HG03521 (cell line): ENCODE measurements at regions not wholly inside any gene's neighbourhood (a gene's known extent, or its start where the extent isn't known, plus 50 kb on each side); places are given as distances from the start of the nearest gene placed in this dataset.
"Not testable (repeated sequence)": the region's sequence is repeated elsewhere in the genome, so short reads cannot be mapped to it uniquely, and the experiment has no call there.

ENCODE experiments used
- ATAC-seq: cut with Tn5 transposase; IDR thresholded peaks from one replicate; pipeline ENCODE4 v1.9.1; 2021; ENCODE audit warnings: mild to moderate bottlenecking, moderate library complexity; ENCODE audit not compliant: unreplicated experiment

DNA sequence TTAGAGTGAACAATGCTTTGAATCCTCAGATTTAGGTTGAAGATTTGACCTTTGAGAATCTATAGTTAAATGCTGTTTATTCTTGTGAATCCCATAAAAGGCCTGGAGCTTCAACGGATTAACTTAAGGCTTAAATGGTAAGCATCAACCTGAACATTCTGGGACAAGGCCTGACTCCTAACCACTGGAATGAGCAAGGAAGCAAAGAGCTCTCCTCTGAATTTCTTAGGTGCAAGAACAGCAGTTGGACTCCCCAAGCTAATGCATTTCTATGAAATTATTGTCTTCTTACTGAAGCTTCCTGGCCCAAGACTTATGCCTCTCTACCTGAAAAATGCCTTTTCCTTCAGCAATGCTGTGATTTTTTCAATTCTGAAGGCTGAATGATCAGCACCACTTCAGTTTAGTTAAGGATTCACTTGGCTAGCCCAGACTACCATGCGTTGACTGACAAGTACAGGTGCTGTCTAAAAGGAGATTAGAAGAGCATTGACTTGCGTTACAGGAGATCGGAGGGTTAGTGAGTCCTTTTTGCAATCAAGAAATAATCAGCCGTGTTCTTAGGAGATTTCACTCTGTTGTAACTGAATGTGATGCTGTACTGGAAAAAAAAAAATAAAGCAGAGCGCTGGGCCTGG lies 178.5 kb downstream of the ZC3H11B start:
- no peak for ATAC-seq

DNA sequence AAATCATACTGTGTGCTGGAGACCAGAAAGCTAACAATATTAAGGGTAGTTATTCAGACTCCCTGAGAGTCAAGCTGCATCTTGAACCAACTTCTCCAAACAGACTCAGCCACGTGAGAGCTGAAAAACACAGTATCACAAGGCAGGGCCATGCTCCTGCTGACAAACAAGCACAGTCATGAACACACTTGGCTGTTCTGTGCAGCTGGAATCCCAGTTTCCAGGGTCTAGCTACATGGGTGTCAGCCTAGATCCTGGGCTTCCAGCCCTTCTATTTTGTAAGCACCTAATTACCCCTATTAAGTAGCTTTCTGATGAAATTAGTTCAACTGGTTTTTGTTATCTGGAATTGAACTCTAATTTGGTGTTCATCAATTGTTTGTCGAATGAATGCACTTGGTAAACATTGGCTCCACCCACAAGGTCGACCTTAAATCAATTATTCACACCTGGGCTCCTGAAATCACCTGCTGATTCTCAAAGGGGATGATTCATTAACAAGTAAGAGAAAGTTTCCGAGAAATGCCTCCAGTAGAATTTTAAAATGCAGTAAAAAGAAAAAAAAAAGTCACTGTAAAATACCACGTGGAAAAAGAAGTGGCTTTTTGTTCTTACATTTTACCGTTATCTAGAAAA lies 179.3 kb downstream of the ZC3H11B start:
- ATAC-seq: no peak

DNA sequence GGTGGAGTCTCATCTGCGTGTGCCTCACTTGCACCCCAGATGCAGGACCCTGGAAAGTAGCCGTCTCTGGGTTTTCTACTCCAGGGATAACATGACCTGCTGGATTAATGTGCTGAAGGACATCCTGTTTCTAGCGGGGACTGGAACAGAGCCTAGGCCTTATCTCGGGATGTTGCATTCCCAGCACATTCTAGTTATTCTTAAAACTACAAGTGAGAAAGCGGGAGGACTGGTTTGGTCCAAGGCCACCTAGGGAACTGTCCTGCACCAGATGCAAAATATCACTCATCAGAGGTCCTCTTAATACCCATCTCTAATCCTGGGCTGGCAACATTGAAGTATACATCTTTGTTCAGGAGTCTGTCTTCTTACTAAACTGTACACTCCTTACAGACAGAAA lies 179.9 kb downstream of the ZC3H11B start:
- ATAC-seq: no peak

DNA sequence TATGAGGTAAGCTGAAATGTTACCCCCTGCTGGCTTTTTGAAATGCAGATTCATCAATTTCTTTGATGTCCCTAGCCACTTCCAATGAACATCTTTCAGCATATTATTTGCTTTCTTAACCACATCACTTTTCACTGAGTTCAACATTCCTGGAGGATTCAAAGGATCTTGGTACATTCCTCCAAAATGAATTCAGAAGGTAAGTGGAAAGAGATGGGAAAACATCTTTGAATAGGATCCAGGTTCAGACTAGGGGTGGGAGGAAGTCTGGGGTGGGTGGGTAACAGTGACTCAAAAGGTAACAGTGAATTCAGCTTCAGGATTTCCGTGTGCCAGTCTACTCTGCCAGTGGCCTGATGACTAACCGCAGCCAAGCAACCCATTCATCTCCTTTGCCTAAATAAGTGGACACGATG lies 180.7 kb downstream of the ZC3H11B start:
- no peak for ATAC-seq

DNA sequence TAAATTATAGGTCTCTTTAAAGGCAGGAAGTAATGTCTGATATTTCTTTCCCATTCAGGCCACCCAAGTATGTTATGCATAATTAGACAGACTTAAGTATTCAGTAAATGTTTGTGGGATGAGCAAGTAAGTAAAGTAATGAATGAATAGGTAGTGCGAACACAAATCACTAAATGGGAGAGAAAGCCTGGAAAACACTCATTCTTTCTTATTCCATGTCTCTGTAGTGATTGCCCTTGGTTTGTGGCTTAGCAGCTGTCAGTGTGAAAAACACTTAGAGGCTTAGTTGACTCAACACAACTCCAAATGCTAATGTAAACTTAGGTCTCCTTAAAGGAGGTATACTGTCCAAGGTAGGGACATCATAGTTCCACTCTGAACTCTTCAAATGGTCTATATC lies 182.5 kb downstream of the ZC3H11B start:
- ATAC-seq: no peak

DNA sequence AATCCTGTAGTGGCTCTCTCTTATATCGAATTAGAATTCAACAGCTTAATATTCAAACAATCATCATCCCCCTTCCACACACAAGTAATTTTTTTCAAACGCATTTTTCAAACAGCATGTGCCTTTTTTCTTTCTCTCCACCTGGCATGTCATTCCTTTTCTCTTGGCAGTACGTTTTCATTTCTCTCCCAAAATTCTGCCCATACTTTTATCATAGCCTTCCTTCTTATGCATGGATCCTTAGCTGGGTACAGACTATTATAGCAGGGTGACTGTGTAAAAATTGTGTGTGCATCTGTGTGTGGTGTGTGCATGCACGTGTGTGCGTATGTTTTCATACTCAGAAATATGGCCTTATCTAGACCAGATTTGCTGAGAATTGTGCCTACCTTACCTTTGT lies 184.3 kb downstream of the ZC3H11B start:
- no peak for ATAC-seq

DNA sequence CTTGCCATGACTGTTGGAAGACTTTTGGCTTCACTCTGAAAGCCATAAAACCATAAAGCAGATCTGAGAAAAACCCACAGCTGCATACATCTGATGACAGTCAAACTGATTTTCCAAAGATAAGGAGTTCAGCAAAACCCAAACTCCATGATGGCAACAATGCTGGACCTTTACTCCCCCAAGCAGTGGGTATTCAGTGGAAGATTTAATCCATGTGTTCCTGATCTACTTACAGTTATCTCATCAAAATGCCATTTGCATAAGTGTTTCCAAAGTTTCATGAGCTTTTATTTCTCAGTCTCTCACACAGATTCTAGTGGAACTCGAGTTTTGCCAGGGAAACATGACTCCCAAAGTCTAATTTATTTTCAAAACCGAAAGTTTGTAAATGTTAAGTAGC lies 184.9 kb downstream of the ZC3H11B start:
- ATAC-seq: no peak

DNA sequence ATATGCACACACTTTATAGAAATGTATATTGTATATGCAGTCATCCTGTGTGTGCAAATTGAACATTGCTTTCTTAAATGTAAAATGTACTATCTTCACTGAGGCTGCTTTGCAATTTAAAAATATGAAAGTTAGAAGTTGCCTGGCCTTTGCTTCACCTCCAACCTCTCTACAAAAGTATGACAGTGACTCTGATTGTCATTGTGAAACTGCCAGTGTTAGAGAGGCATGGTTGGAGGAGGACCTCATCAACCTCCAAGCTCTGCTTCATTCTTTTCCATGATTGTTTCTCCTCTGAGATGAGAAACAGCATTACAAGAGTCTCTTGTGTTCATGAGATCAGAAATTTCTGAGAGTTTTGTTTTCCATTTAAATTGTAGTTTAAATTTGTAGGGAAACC lies 185.5 kb downstream of the ZC3H11B start:
- no peak for ATAC-seq

DNA sequence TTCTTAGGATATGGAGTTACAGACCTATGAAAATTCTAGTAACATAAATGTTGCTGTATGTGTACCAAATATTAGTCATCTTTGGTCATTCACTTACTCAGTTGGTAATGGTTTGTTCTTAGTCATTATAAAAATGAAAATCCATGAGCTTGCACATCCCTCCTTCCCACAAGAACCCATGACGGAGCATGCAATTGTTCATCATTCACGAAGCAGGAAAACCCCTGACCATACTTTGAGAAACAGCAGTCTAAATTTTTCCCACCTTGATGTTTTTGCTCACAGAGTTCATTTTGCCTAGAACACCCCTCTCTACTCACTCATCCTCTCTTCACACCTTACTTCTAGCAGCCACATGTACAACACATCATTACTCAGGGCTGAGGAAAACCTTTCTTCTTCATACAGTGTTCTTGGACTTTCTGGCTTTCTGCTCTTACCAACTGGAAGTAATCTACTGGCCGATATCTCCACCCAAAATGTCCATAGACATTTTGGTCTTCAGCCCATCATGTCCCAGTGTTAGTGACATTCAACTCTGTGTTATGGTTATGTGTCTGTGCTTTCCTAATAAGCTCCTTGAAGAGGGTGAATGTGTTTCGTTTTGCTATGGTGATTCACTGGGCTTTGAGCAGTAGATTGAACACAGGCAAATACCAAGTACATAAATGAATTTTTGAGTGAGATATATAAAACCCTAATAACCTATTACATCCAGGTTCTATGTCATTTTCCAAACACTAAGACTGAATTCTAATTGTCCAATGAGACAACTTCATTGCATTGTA lies 189.9 kb downstream of the ZC3H11B start:
- ATAC-seq: no peak

DNA sequence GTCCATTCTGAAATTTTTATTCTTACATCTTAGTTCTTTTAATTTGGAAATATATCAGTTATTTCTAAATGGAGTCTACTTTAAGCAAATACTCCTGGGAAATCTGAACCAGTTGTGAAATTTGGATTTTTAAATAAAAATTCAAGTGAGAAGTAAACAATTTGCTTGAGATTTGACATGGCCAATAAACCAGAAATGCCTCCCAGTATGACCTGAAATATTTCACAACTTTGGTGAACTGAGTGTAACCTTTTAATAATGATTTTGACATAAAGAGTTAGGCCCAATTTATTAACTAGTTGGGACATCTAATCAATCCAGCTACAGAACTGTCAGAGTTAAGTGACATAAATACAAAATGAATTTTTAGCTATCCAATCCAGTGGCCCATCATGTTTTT lies 192.0 kb downstream of the ZC3H11B start:
- ATAC-seq: no peak

DNA sequence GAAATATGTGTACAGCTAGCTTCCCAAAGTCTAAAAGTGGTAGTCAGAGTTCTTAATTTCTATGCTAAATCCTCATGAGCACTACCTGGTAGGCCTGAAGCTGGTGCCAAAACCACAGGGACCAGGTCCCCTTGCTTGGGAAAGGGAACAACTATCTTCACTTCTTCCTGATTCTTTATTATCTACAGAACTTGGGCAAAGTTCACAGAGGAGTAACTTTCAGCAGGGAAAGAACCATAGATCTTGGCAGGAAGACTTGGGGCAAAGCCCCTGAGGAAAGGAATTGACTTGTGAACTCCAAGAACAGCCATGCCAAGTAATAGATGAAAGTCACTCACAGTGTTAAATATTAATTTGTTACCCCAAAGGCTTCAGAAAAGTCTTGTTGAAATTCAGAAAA lies 193.0 kb downstream of the ZC3H11B start:
- ATAC-seq: no peak

DNA sequence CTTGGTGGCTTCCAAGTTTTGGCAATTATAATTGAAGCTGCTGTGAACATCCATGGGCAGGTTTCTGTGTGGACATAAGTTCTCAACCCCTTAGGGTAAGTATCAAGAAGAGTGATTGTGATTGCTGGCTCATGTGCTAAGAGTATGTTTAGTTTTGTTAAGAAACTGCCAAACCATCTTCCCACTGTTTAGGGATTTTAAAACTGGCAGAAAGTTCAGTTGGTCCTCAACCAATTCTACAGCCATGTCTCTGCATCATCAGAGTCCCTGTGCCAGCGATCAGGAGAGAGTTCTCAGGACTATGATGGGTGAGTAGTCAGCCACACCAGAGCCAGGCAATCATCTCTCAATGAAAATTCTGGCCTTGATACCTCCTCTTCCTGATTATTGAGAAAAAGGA lies 193.8 kb downstream of the ZC3H11B start:
- no peak for ATAC-seq

DNA sequence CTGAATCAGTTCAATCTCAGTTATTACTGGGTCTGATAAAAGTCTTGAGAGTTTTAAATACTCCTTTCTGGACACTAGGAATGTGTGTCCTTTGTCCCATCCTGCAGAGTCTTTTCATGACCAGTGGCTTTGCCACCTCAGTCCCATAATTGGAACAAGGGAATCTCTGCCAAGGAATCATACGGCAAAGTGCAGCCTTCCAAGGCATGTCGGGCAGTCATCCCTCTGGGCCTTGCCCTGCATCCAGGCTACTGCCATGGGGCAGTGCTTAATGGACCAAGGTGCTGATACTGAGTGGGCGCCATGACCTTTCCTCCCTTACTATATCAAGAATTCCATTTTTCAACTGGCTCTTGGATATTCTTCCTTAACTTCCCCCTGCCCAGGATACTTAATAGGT lies 195.3 kb downstream of the ZC3H11B start:
- ATAC-seq: no peak

DNA sequence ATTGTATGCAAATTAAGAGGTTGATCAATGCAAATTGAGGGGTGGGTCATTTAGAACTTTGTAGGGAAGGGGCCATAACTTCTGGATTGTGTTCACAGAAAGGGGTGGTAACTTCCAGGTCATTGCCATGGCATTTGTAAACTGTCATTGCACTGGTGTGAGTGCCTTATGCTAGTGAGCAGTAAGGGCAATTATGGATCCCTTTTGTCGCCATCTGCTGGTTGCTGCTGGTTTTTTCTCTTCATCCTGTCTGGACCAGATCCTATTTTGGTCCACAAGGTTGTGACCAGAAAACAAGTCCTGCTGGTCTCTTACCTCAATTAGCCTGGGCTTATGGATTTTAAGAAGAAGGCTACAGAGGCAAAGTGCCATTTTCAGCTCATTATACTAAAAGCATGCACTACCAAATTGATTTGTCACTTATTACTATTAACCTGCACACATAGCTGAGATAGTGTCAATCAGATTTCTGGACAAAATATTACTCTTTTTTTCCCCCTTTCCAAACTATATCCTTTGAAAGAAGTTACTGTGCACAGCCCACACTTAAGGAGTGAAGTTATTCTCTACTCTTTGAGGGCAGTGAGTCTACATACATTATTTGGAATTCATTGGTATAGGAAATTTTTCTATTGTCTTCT lies 196.2 kb downstream of the ZC3H11B start:
- peak; percentile 88 for ATAC-seq

DNA sequence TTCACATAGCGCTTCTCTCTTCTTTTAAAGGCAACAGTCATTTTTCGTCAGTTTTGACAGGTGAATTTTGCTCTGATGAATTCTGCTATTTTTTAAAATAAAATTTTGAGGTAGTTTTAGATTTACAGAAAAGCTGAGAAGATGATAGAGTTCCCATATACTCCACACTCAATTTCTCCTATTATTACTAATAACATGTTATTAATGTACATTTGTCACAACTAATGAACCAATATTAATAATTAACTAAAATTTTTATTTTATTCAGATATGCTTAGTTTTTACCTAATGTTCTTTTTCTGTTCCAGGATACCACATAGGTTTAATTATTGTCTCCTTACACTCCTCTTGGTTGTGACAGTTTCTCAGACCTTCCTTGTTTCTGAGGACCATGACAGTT lies 197.0 kb downstream of the ZC3H11B start:
- ATAC-seq: no peak

DNA sequence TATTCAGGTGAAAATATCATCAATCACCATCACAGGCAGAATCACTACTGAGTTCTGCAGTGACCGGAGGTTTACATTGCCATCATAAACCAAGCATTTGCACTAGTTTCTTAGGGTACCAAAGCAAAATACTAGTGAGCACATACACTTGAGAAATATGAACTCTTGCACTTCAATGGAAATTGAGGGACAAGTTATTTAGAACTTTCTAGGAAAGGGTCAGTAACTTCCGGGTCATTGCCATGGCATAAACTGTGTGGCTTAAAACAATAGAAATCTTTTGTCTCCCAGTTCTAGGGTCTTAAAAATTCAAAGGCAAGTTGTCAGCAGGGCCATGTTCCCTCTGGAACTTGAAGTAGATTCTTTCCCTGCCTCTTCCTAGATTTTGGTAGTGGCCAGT lies 197.5 kb downstream of the ZC3H11B start:
- no peak for ATAC-seq

DNA sequence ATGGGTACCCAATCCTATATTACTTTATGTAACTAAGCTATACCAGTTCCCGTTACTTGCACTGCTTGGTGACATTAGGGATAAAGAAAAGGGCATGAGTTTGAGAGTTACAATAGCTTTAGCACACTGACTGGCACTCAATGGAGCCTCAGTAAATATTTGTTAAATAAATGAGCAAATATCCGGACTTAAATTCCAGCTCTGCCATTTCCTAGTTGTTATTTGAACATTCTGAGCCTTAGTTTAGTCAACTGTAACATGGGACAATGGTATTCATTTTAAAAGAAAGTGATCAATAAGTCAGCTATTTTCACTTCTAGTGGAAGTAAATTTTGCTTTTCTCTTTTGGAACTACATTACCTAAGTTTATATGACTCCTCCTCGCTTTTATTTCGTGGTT lies 198.7 kb downstream of the ZC3H11B start:
- ATAC-seq: no peak

DNA sequence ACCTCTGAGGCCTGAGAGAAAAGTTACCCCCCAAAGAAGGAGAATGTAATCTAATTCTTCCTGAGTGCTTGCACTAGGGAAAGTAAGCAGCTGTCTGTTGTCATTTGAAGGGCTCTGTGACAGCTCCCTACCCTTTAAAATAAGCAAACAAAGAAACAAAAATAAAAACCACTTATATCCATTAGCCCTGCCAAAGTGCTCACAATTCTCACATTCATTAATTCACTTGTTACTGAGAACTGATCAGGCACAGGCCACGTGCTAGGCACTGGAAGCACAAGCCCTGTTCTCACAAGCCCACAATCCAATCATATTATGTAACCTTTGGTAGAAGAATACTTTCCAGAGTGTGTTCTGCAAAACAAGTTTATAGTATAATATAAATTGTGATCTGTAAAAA lies 199.4 kb downstream of the ZC3H11B start:
- ATAC-seq: no peak

DNA sequence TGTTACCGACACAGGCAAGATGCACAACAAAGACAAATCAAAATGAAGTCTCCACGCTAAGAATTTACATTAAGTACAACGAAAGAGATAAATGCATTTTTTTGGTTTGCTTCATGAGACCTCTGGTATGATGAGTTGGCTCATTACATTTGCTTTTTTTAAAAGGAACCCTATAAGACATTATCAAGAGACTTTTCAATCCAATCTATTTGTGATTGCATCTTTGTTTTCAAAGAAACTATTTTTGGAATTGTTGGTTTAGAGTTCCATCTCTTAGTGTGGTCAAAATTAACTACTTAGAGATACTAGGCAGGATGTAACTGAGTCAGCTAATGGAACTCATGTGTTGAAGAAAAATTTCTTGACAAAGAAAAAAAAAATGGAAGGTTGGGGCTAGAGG lies 200.1 kb downstream of the ZC3H11B start:
- ATAC-seq: no peak

DNA sequence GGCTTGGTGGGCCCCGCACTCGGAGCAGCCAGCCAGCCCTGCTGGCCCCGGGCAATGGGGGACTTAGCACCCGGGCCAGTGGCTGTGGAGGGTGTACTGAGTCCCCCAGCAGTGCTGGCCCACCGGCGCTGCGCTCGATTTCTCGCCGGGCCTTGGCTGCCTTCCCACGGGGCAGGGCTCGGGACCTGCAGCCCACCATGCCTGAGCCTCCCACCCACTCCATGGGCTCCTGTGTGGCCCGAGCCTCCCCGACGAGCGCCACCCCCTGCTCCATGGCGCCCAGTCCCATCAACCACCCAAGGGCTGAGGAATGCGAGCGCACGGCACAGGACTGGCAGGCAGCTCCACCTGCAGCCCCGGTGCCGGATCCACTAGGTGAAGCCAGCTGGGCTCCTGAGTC lies 202.2 kb downstream of the ZC3H11B start:
- not testable (repeated sequence) for ATAC-seq

DNA sequence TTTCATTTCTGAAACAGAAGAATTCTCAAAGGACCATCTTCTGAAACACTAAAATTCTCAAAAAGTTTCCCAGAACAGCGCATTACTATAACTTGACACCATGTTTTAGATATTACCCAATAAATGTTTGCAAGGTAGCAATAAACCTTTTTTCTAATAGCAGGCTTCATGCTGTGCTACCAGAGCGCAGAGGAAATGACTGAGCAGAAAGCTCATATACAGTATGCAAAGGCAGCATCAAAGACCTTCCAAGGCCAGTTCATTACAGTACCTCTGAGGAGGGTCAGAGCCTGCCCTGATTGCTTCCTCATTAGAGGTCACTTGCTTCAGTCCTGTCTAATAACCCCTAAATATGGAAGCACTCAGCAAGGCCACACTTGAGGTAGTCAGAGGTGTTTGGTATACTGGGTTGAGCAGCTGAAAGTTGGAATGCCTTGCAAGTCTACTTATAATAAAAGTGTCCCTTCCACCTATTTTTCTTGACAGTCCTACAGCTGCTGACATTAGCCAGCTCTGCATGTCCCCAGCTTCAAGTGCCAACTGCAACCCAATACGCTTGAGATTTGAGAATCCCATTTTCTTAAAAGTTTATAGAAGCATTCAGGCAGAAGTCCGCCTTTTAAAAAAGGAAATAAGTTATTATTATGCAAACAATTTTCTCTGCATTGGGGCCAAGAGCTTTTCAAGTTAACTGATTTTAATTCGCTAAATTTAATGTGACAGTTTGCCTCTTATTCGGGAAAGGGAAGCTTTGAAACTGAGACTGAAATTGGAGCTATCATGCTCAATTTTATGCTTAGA lies 207.2 kb downstream of the ZC3H11B start:
- no peak for ATAC-seq
